ENCODE measurements at regions not wholly inside any gene's neighbourhood (a gene's known extent, or its start where the extent isn't known, plus 50 kb on each side); places are given as distances from the start of the nearest gene placed in this dataset.

DNA sequence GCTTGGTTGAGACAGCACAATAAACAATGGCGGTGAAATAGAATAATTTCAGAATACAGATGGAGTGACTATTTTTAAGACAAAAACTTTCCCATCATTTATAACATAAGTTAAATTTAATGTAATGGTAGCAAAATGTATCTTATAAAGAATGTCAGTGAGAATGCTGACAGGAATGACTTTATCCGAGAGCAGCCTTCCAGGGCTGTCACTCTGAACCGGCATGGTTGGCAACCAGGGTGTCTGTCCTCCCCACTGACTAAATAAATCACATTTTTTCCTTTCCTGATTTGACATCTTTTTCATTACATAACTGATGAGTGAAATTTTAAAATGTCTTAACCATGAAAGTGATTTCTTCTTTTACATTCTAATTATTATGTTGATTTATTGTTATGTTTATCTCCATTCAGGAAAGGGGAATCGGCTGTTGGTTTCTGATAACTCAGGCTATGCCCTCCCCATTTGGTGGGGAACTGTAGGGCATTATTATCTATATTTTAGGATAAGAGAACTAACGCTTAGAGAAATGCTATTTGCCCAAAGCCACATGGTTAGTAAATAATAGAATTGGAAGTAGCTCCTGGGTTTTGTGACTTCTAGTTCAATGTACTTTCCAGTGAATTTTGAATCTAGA lies 109.2 kb upstream of the OGFRL1 start:
- Histone ChIP-seq H3K27ac (no peak overlapping the region), H3K4me1 (no peaks in the 10 kb centered on the region), H3K36me3 (replicated peaks in 1 of 2; ENCODE audit: insufficient read depth in 1 of 2, low read depth in 2 of 2) (no peaks in the 10 kb centered on the region), H3K27me3 (no peaks in the 10 kb centered on the region), H3K9me3 (no peaks in the 10 kb centered on the region), H3K4me3 (no peak overlapping the region)
- DNase-seq (no peak), ATAC-seq (no peak)
- 54 to 62% methylated on average over 5 of the region's 5 CpGs for WGBS, 2 donors
- TF ChIP-seq POLR2A (IDR thresholded peaks at IDR 0.05), result no peak
- TF ChIP-seq, protein P1, sequence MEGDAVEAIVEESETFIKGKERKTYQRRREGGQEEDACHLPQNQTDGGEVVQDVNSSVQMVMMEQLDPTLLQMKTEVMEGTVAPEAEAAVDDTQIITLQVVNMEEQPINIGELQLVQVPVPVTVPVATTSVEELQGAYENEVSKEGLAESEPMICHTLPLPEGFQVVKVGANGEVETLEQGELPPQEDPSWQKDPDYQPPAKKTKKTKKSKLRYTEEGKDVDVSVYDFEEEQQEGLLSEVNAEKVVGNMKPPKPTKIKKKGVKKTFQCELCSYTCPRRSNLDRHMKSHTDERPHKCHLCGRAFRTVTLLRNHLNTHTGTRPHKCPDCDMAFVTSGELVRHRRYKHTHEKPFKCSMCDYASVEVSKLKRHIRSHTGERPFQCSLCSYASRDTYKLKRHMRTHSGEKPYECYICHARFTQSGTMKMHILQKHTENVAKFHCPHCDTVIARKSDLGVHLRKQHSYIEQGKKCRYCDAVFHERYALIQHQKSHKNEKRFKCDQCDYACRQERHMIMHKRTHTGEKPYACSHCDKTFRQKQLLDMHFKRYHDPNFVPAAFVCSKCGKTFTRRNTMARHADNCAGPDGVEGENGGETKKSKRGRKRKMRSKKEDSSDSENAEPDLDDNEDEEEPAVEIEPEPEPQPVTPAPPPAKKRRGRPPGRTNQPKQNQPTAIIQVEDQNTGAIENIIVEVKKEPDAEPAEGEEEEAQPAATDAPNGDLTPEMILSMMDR (IDR thresholded peaks at IDR 0.05), result no peak
- intact Hi-C loops (cut with DNase I), result no loop called here

DNA sequence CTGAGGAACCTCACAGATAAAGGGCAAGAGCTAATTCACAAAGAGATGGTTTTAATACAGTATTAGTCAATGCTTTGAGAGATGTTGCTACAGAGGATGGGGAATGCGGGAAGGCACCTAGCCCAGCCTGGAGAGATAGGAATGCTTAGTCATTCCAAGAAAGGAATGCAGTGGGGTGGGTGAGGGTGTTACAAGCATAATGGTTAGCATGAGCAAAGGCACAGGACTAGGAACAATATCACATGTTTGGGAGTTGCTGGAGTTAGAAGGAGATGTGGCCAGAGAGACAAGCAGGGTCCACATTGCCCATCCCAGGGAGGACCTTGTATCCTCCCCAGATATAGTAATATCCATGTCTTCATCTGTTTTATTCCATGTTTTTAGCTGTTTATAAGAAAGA lies 107.0 kb upstream of the OGFRL1 start:
- Histone ChIP-seq H3K36me3 (replicated peaks in 1 of 2; ENCODE audit: insufficient read depth in 1 of 2, low read depth in 2 of 2) (no peaks in the 10 kb centered on the region), H3K4me3 (no peak overlapping the region), H3K4me1 (no peaks in the 10 kb centered on the region), H3K9me3 (no peaks in the 10 kb centered on the region), H3K27me3 (no peaks in the 10 kb centered on the region), H3K27ac (no peak overlapping the region)
- DNase-seq, result no peak
- WGBS, 2 donors, result 25 to 52% methylated on average over 1 of the region's 1 CpG
- TF ChIP-seq POLR2A (IDR thresholded peaks at IDR 0.05), result no peak
- TF ChIP-seq, protein P1 (IDR thresholded peaks at IDR 0.05), result no peak
- no peak for ATAC-seq
- intact Hi-C loops (cut with DNase I), result no loop called here

DNA sequence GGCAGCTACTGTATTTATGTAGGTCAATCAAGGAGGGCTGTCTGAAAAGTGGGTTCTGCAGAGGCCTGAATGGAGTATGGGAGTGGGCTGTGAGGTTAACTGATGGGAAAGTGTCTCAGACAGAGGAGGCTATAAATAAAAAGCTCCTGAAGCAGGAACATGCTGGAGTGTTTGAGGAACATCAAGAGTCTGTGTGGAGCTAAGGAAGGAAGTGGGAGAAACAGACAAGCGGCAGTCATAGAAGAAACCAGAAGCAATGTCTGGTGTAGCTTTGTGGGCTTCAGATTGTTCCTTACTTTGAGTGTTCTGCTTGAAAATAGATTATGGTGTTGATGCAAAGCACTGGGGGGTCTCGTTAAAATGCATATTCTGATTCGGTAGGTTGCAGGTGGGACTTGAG lies 101.5 kb upstream of the OGFRL1 start:
- ATAC-seq (no peak), DNase-seq (no peak)
- 39 to 54% methylated on average over 3 of the region's 3 CpGs for WGBS, 2 donors
- TF ChIP-seq POLR2A (IDR thresholded peaks at IDR 0.05), result no peak
- TF ChIP-seq, protein P1 (IDR thresholded peaks at IDR 0.05), result no peak
- Histone ChIP-seq H3K4me1 (no peaks in the 10 kb centered on the region), H3K27me3 (no peaks in the 10 kb centered on the region), H3K9me3 (no peaks in the 10 kb centered on the region), H3K27ac (no peak overlapping the region), H3K4me3 (no peak overlapping the region), H3K36me3 (replicated peaks in 1 of 2; ENCODE audit: insufficient read depth in 1 of 2, low read depth in 2 of 2) (no peaks in the 10 kb centered on the region)
- intact Hi-C loops (cut with DNase I), result no loop called here

DNA sequence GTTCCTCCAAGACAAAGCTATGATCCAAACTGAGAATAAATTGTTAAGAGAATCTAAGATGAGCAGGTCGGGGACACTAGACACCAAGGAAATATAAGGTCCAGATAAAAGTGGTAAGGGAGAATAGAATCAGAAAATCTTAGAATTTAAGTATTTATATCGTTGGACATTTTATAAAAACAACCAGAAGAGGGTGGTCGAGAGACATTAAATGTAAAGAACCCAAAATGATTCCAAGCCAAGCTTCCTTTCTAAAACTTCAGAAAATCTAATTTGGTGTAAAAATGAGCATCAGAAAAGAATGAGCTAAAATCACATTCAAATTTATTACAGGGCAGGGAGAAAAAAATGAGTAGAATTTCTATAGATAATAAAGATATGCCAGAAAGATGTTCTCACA lies 97.8 kb upstream of the OGFRL1 start:
- Histone ChIP-seq H3K27ac (no peak overlapping the region), H3K4me3 (no peak overlapping the region), H3K9me3 (no peaks in the 10 kb centered on the region), H3K36me3 (replicated peaks in 1 of 2; ENCODE audit: insufficient read depth in 1 of 2, low read depth in 2 of 2) (no peaks in the 10 kb centered on the region), H3K27me3 (no peaks in the 10 kb centered on the region), H3K4me1 (no peaks in the 10 kb centered on the region)
- ATAC-seq (no peak), DNase-seq (no peak)
- TF ChIP-seq, protein P1 (IDR thresholded peaks at IDR 0.05), result peak in 6 of 7 experiments; percentile 19 to 45 (median 36)
- TF ChIP-seq POLR2A (IDR thresholded peaks at IDR 0.05), result no peak
- intact Hi-C loops (cut with DNase I), result no loop called here
- WGBS, 2 donors, result 8 to 9% methylated on average over 3 of the region's 3 CpGs

DNA sequence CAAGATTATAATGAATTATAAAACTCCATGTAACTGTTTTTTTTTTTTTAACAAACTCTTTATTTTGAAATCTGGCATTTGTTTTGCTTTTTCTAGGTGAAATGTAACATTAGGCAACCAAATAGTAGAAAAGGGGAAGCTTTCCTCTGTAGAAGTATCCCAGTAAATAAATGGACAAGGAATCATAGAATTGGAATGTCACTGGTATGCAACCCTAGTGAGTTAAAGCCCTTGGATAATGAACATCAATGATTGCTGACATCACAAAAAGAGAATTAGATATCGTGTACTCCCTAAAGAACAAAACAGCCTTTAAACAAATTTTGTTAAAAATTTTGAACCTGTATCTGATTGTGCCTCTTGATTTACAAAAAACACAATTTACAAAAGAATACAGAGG lies 93.9 kb upstream of the OGFRL1 start:
- intact Hi-C loops (cut with DNase I), result no loop called here
- H3K9me3 ChIP-seq, result no peaks in the 10 kb centered on the region

More for the DNA sequence above, 93.9 kb upstream of the OGFRL1 start:
- H3K27ac ChIP-seq, result no peak overlapping the region
- no peaks in the 10 kb centered on the region for H3K4me1 ChIP-seq
- H3K36me3 ChIP-seq (replicated peaks in 1 of 2; ENCODE audit: insufficient read depth in 1 of 2, low read depth in 2 of 2), result no peaks in the 10 kb centered on the region
- ATAC-seq, result no peak
- no peak for DNase-seq
- no peak overlapping the region for H3K4me3 ChIP-seq
- WGBS, 2 donors, result 57 to 64% methylated on average over 1 of the region's 1 CpG
- H3K27me3 ChIP-seq, result no peaks in the 10 kb centered on the region
- no peak for TF ChIP-seq POLR2A (IDR thresholded peaks at IDR 0.05)
- TF ChIP-seq, protein P1 (IDR thresholded peaks at IDR 0.05), result no peak

All from body of pancreas (tissue), 4 donors.